ENCODE measurements at regions not wholly inside any gene's neighbourhood (a gene's known extent, or its start where the extent isn't known, plus 50 kb on each side); places are given as distances from the start of the nearest gene placed in this dataset.

DNA sequence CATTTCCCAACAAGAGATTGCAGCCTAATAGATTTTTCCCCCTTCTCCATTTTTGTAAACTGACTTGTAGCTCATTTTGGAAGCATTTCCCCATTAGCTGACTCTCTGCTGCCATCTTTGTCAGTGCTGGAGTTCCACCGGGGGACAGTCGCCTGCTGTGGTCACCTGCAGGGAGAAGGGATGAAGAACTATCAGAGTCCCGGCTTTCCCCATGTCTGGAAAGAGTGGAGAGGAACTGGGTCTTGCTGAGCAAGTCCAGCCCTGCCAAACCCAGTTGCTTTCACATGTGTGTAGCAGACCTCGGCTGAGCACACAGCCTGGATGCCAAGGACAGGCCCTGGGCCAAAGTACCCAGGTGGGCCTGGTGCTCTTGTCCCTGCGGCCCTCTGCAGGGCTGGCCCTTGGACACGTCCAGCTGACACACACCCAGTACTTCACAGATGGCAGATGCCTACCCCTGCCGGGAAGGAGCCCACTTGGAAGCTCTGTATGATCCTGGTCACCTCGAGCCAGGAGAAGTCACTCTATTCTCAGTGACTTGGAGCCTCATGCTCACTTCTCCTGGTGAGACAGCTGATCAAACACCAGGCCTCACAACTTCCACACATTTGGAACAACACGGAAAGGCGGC, 157.3 kb upstream of the NPVF start:
- TF ChIP-seq, protein P1, sequence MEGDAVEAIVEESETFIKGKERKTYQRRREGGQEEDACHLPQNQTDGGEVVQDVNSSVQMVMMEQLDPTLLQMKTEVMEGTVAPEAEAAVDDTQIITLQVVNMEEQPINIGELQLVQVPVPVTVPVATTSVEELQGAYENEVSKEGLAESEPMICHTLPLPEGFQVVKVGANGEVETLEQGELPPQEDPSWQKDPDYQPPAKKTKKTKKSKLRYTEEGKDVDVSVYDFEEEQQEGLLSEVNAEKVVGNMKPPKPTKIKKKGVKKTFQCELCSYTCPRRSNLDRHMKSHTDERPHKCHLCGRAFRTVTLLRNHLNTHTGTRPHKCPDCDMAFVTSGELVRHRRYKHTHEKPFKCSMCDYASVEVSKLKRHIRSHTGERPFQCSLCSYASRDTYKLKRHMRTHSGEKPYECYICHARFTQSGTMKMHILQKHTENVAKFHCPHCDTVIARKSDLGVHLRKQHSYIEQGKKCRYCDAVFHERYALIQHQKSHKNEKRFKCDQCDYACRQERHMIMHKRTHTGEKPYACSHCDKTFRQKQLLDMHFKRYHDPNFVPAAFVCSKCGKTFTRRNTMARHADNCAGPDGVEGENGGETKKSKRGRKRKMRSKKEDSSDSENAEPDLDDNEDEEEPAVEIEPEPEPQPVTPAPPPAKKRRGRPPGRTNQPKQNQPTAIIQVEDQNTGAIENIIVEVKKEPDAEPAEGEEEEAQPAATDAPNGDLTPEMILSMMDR (conservative IDR thresholded peaks at IDR 0.05; ENCODE audit: low read length): no peak
- no peak for TF ChIP-seq EZH2phosphoT487 (IDR thresholded peaks at IDR 0.05; ENCODE audit: borderline replicate concordance, low read depth, low read length)

All from OCI-LY7 (cell line).